PC-3 (cell line): ENCODE measurements at regions not wholly inside any gene's neighbourhood (a gene's known extent, or its start where the extent isn't known, plus 50 kb on each side); places are given as distances from the start of the nearest gene placed in this dataset.

Experiments
- CTCF ChIP-seq: fragments of 300-600 bp; sonication (generic); conservative IDR thresholded peaks from 2 replicates; pipeline ENCODE4 v1.5.1; 2017; ENCODE audit warnings: antibody characterized with exemption, low read depth, mild to moderate bottlenecking, low read length
- EZH2 ChIP-seq: fragments of 300-600 bp; sonication (generic); IDR thresholded peaks from one replicate; pipeline ENCODE4 v1.6.1; 2017; ENCODE audit warnings: antibody characterized with exemption, mild to moderate bottlenecking, low read length; ENCODE audit not compliant: unreplicated experiment
- EZH2phosphoT487 ChIP-seq: fragments of 300-600 bp; sonication (generic); IDR thresholded peaks from 2 replicates; pipeline ENCODE4 v1.6.1; 2018; ENCODE audit warnings: mild to moderate bottlenecking, antibody characterized with exemption, low read length, borderline replicate concordance

DNA sequence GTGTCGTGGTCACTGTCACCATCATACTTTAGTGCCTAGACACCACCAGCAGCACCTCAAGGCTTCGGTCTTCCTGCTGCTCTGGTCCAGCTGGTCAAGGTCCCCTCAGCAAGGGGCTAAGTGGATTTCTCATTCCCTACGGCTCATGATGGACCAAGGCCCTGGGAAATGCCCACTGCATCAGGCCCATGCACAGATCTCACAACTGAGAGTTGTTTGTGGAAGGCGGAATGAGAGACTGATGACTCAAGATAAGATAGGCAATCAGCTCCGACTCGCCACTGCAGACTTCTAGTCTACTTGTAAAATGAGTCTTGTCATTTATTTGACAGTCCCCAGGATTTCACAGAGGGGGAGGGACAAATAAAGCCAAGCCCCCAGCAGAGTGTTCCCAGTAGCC lies 108.4 kb upstream of the TBX20 start:
- TF ChIP-seq CTCF (no peak), EZH2 (no peak), EZH2phosphoT487 (no peak)
